ENCODE measurements at regions not wholly inside any gene's neighbourhood (a gene's known extent, or its start where the extent isn't known, plus 50 kb on each side); places are given as distances from the start of the nearest gene placed in this dataset.

GRCh38 chr1:69315823-69316222, 251.9 kb upstream of the LRRC7 start:
- DNase-seq (ENCODE audit: low read depth) = no peak

- no peak for DNase-seq (ENCODE audit: low read depth)
Observed at GRCh38 chr1:69319287-69319686, 248.4 kb upstream of the LRRC7 start.

GRCh38 chr1:69320757-69321211, 246.9 kb upstream of the LRRC7 start:
- DNase-seq (ENCODE audit: low read depth) = no peak

GRCh38 chr1:69321311-69321710, 246.4 kb upstream of the LRRC7 start:
- no peak for DNase-seq (ENCODE audit: low read depth)

- no peak for DNase-seq (ENCODE audit: low read depth)
Observed at GRCh38 chr1:69328186-69328585, 239.5 kb upstream of the LRRC7 start.

- DNase-seq (ENCODE audit: low read depth) = no peak
Observed at GRCh38 chr1:69363236-69363635, 204.5 kb upstream of the LRRC7 start.

- DNase-seq (ENCODE audit: low read depth) = no peak
Observed at GRCh38 chr1:69373520-69373919, 194.2 kb upstream of the LRRC7 start.

GRCh38 chr1:69376408-69376807, 191.3 kb upstream of the LRRC7 start:
- DNase-seq (ENCODE audit: low read depth) = no peak

GRCh38 chr1:69377507-69377906, 190.2 kb upstream of the LRRC7 start:
- DNase-seq (ENCODE audit: low read depth) = no peak

GRCh38 chr1:69388044-69388443, 179.7 kb upstream of the LRRC7 start:
- DNase-seq (ENCODE audit: low read depth) = no peak

- DNase-seq (ENCODE audit: low read depth) = no peak
Observed at GRCh38 chr1:69400128-69400527, 167.6 kb upstream of the LRRC7 start.

- no peak for DNase-seq (ENCODE audit: low read depth)
Observed at GRCh38 chr1:69401879-69402278, 165.8 kb upstream of the LRRC7 start.

GRCh38 chr1:69403756-69404320, 163.9 kb upstream of the LRRC7 start:
- DNase-seq (ENCODE audit: low read depth) = no peak

- no peak for DNase-seq (ENCODE audit: low read depth)
Observed at GRCh38 chr1:69404486-69404885, 163.2 kb upstream of the LRRC7 start.

GRCh38 chr1:69406244-69406643, 161.5 kb upstream of the LRRC7 start:
- no peak for DNase-seq (ENCODE audit: low read depth)

GRCh38 chr1:69409731-69410456, 157.8 kb upstream of the LRRC7 start:
- DNase-seq (ENCODE audit: low read depth) = no peak

- no peak for DNase-seq (ENCODE audit: low read depth)
Observed at GRCh38 chr1:69410457-69410850, 157.3 kb upstream of the LRRC7 start.

- DNase-seq (ENCODE audit: low read depth) = no peak
Observed at GRCh38 chr1:69410893-69411292, 156.8 kb upstream of the LRRC7 start.

GRCh38 chr1:69411617-69412016, 156.1 kb upstream of the LRRC7 start:
- no peak for DNase-seq (ENCODE audit: low read depth)

- DNase-seq (ENCODE audit: low read depth) = no peak
Observed at GRCh38 chr1:69413129-69413528, 154.6 kb upstream of the LRRC7 start.

- DNase-seq (ENCODE audit: low read depth) = no peak
Observed at GRCh38 chr1:69414574-69414973, 153.1 kb upstream of the LRRC7 start.

- no peak for DNase-seq (ENCODE audit: low read depth)
Observed at GRCh38 chr1:69421286-69421685, 146.4 kb upstream of the LRRC7 start.

GRCh38 chr1:69425871-69426270, 141.9 kb upstream of the LRRC7 start:
- no peak for DNase-seq (ENCODE audit: low read depth)

- DNase-seq (ENCODE audit: low read depth) = no peak
Observed at GRCh38 chr1:69426401-69426800, 141.3 kb upstream of the LRRC7 start.
